ENCODE measurements at regions not wholly inside any gene's neighbourhood (a gene's known extent, or its start where the extent isn't known, plus 50 kb on each side); places are given as distances from the start of the nearest gene placed in this dataset.

- H3K27ac Mint-ChIP-seq, result no peak overlapping the region
- no peaks in the 10 kb centered on the region for H3K4me1 Mint-ChIP-seq
- H3K36me3 Mint-ChIP-seq, result peaks cover 3% of the 10 kb centered on the region
- no peak for DNase-seq
- peaks cover 4% of the 10 kb centered on the region for H3K9me3 Mint-ChIP-seq
- peaks cover 9% of the 10 kb centered on the region for H3K27me3 Mint-ChIP-seq
- H3K4me3 Mint-ChIP-seq, result no peak overlapping the region
Measured at GRCh38 chr1:87462894-87463293, 134.2 kb downstream of the LMO4 start.

GRCh38 chr1:87464022-87464490 lies 135.4 kb downstream of the LMO4 start:
- peaks cover 4% of the 10 kb centered on the region for H3K9me3 Mint-ChIP-seq
- H3K4me1 Mint-ChIP-seq, result no peaks in the 10 kb centered on the region
- peaks cover 9% of the 10 kb centered on the region for H3K27me3 Mint-ChIP-seq
- H3K27ac Mint-ChIP-seq, result no peak overlapping the region
- H3K36me3 Mint-ChIP-seq, result peaks cover 3% of the 10 kb centered on the region
- DNase-seq, result no peak
- H3K4me3 Mint-ChIP-seq, result no peak overlapping the region

DNA sequence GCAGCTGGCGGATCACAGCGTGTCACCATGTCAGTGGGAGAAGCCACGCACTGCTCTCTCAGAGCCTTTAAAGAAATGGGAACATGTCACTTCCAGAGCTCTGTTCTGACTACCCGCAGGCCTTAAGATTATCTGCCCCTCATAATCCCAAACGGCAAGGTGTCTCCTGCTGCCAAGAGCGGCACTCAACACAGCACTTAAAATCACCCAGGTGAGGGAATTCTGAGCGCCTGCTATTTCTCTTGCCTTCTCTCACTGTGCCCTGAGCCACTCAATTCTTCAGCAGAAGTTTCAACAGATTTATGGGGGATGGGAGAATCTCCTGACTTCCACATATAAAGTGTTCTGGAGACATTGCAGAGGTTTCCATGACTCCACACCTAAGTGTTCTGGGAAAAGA lies 137.9 kb downstream of the LMO4 start:
- H3K4me1 Mint-ChIP-seq, result no peaks in the 10 kb centered on the region
- no peaks in the 10 kb centered on the region for H3K9me3 Mint-ChIP-seq
- no peak overlapping the region for H3K4me3 Mint-ChIP-seq
- H3K27ac Mint-ChIP-seq, result no peak overlapping the region
- H3K36me3 Mint-ChIP-seq, result peaks cover 3% of the 10 kb centered on the region
- H3K27me3 Mint-ChIP-seq, result peaks cover 9% of the 10 kb centered on the region
- DNase-seq, result no peak

DNA sequence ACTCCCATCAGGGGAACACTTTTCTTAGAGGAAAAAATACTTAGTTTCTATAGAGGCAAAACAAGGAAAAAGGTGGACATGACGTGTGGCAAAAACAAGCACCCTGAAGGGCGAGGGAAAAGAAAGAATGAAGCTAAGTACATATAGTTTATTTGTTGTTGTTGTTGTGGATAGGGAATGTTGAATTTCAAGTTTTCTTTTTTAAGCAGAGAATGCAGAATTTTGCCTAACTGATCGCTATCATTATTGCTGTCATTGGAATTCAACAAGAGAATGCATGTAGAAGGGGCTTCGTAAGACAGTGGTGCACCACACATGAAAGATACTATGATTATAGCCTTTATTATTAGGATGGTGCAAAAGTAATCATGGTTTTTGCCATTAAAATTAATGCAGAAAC lies 144.0 kb downstream of the LMO4 start:
- no peaks in the 10 kb centered on the region for H3K4me1 Mint-ChIP-seq
- H3K36me3 Mint-ChIP-seq, result no peaks in the 10 kb centered on the region
- H3K27ac Mint-ChIP-seq, result no peak overlapping the region
- no peak for DNase-seq
- H3K4me3 Mint-ChIP-seq, result no peak overlapping the region
- H3K9me3 Mint-ChIP-seq, result no peaks in the 10 kb centered on the region
- no peaks in the 10 kb centered on the region for H3K27me3 Mint-ChIP-seq

- Mint-ChIP-seq H3K4me1 (no peaks in the 10 kb centered on the region), H3K9me3 (no peaks in the 10 kb centered on the region), H3K27ac (no peak overlapping the region), H3K36me3 (no peaks in the 10 kb centered on the region), H3K27me3 (no peaks in the 10 kb centered on the region), H3K4me3 (no peak overlapping the region)
- no peak for DNase-seq
Measured at GRCh38 chr1:87473203-87473661, 144.6 kb downstream of the LMO4 start.

DNA sequence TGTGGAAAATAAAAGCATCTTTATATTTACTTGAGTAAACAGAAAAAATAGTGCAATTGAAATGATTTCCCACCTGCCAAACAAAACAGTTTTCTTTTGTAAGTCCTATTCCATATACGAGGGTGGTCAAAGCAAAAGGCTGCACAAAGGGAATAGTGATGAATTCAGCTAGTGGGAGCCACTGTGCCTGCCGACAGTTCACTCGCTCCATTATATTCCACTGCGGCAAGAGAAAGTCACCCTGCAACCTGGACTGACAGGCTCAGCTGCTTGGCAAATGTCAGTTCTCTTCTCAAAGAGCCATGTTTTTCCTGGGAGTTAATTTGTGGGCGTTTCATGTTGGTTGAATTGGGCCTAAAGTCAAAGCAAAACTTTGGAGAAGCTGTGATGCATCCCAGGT lies 145.4 kb downstream of the LMO4 start:
- H3K27me3 Mint-ChIP-seq, result no peaks in the 10 kb centered on the region
- no peaks in the 10 kb centered on the region for H3K4me1 Mint-ChIP-seq
- H3K9me3 Mint-ChIP-seq, result no peaks in the 10 kb centered on the region
- no peak overlapping the region for H3K27ac Mint-ChIP-seq
- no peak overlapping the region for H3K4me3 Mint-ChIP-seq
- H3K36me3 Mint-ChIP-seq, result no peaks in the 10 kb centered on the region
- no peak for DNase-seq

DNA sequence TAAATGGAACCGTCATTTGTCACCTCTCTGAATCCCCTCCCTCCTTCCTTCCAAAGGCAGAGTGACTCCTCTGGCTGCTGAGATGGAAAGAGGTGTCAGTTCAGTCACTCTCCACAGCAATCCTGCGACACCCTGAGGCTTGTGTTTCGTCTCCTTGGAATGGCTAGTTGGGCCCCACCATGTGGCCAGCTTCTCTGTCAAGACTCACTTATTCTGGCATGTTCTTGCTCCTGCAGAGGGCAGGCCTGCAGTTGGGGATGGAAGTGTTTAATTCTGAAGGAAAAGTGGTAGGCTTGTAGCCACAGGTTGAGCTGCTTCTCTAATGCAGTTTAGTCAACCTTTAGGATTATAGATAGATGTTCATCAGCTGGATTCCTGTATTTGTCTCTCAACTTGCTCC lies 149.6 kb downstream of the LMO4 start:
- no peaks in the 10 kb centered on the region for H3K27me3 Mint-ChIP-seq
- H3K4me3 Mint-ChIP-seq, result no peak overlapping the region
- DNase-seq, result no peak
- H3K4me1 Mint-ChIP-seq, result no peaks in the 10 kb centered on the region
- H3K9me3 Mint-ChIP-seq, result no peaks in the 10 kb centered on the region
- no peak overlapping the region for H3K27ac Mint-ChIP-seq
- no peaks in the 10 kb centered on the region for H3K36me3 Mint-ChIP-seq

DNA sequence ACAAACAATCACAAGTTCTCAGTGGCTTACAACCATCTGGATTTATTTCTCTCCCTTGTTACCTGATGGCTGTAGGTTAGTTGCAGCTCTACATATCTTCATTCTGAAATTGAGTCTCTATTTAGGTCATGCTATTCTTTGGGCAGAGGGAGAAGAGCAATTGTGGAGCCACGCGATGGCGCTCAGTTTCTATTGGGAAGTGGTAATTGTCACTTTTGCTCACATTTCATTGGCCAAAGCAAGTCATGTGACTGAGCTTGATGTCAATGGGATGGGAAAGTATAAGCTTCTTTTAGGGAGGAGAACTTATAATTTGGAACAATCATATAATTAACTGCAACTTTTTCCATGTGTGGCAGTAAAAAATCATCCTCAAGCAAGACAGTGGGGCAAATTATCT lies 166.5 kb downstream of the LMO4 start:
- no peaks in the 10 kb centered on the region for H3K9me3 Mint-ChIP-seq
- H3K27ac Mint-ChIP-seq, result no peak overlapping the region
- H3K27me3 Mint-ChIP-seq, result no peaks in the 10 kb centered on the region
- peaks cover 2% of the 10 kb centered on the region for H3K4me1 Mint-ChIP-seq
- no peak for DNase-seq
- H3K4me3 Mint-ChIP-seq, result no peak overlapping the region
- no peaks in the 10 kb centered on the region for H3K36me3 Mint-ChIP-seq

- Mint-ChIP-seq H3K36me3 (no peaks in the 10 kb centered on the region), H3K9me3 (no peaks in the 10 kb centered on the region), H3K27ac (no peak overlapping the region), H3K4me3 (no peak overlapping the region), H3K4me1 (peaks cover 2% of the 10 kb centered on the region), H3K27me3 (no peaks in the 10 kb centered on the region)
- no peak for DNase-seq
Measured at GRCh38 chr1:87495870-87496269, 167.2 kb downstream of the LMO4 start.

- Mint-ChIP-seq H3K4me1 (peaks cover 2% of the 10 kb centered on the region), H3K27me3 (no peaks in the 10 kb centered on the region), H3K4me3 (no peak overlapping the region), H3K9me3 (no peaks in the 10 kb centered on the region), H3K36me3 (no peaks in the 10 kb centered on the region), H3K27ac (no peak overlapping the region)
- no peak for DNase-seq
Measured at GRCh38 chr1:87497380-87498203, 168.9 kb downstream of the LMO4 start.

DNA sequence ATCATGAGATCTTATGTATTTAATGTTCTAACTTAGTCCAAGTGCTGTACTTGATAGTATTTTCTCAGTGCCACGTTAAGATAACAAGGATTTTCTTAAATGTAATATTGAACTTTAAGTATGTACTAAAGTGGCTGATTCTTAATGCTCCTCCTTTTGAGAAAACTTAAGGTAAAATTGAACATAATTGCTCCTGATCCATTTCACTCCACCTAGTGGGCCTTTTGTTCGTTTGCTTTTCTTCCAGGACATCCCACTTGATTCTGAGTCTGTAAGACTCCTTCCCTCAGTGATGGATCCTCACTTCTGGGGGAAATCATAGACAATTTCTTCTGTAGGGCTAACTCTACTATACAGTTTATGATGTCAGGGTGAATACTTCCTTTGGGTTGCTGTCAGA lies 173.1 kb downstream of the LMO4 start:
- no peaks in the 10 kb centered on the region for H3K36me3 Mint-ChIP-seq
- H3K4me3 Mint-ChIP-seq, result no peak overlapping the region
- H3K9me3 Mint-ChIP-seq, result no peaks in the 10 kb centered on the region
- no peaks in the 10 kb centered on the region for H3K27me3 Mint-ChIP-seq
- H3K4me1 Mint-ChIP-seq, result peaks cover 2% of the 10 kb centered on the region
- no peak overlapping the region for H3K27ac Mint-ChIP-seq
- no peak for DNase-seq

- Mint-ChIP-seq H3K27ac (no peak overlapping the region), H3K36me3 (no peaks in the 10 kb centered on the region), H3K9me3 (no peaks in the 10 kb centered on the region), H3K4me3 (no peak overlapping the region), H3K27me3 (no peaks in the 10 kb centered on the region), H3K4me1 (peaks cover 5% of the 10 kb centered on the region)
- no peak for DNase-seq
Measured at GRCh38 chr1:87505391-87505983, 176.8 kb downstream of the LMO4 start.

- H3K4me1 Mint-ChIP-seq, result peaks cover 5% of the 10 kb centered on the region
- no peaks in the 10 kb centered on the region for H3K9me3 Mint-ChIP-seq
- H3K27ac Mint-ChIP-seq, result no peak overlapping the region
- no peaks in the 10 kb centered on the region for H3K27me3 Mint-ChIP-seq
- no peak overlapping the region for H3K4me3 Mint-ChIP-seq
- DNase-seq, result no peak
- no peaks in the 10 kb centered on the region for H3K36me3 Mint-ChIP-seq
Measured at GRCh38 chr1:87506147-87506546, 177.5 kb downstream of the LMO4 start.

- Mint-ChIP-seq H3K9me3 (no peaks in the 10 kb centered on the region), H3K27ac (no peak overlapping the region), H3K4me3 (no peak overlapping the region), H3K36me3 (no peaks in the 10 kb centered on the region), H3K4me1 (peaks cover 5% of the 10 kb centered on the region), H3K27me3 (no peaks in the 10 kb centered on the region)
- no peak for DNase-seq
Measured at GRCh38 chr1:87508247-87508787, 179.6 kb downstream of the LMO4 start.

GRCh38 chr1:87510540-87510939 lies 181.9 kb downstream of the LMO4 start:
- no peak overlapping the region for H3K4me3 Mint-ChIP-seq
- peaks cover 10% of the 10 kb centered on the region for H3K27me3 Mint-ChIP-seq
- DNase-seq, result no peak
- no peak overlapping the region for H3K27ac Mint-ChIP-seq
- no peaks in the 10 kb centered on the region for H3K9me3 Mint-ChIP-seq
- no peaks in the 10 kb centered on the region for H3K36me3 Mint-ChIP-seq
- H3K4me1 Mint-ChIP-seq, result peaks cover 5% of the 10 kb centered on the region

- Mint-ChIP-seq H3K36me3 (no peaks in the 10 kb centered on the region), H3K9me3 (no peaks in the 10 kb centered on the region), H3K27me3 (peaks cover 10% of the 10 kb centered on the region), H3K4me1 (peaks cover 5% of the 10 kb centered on the region), H3K27ac (no peak overlapping the region), H3K4me3 (no peak overlapping the region)
- no peak for DNase-seq
Measured at GRCh38 chr1:87511449-87511848, 182.8 kb downstream of the LMO4 start.
